GM21717 (cell line): ENCODE measurements at regions not wholly inside any gene's neighbourhood (a gene's known extent, or its start where the extent isn't known, plus 50 kb on each side); places are given as distances from the start of the nearest gene placed in this dataset.

ENCODE experiments used
- ATAC-seq: cut with Tn5 transposase; IDR thresholded peaks from one replicate; pipeline ENCODE4 v1.9.1; 2021; ENCODE audit warnings: mild to moderate bottlenecking, moderate library complexity; ENCODE audit not compliant: unreplicated experiment

GRCh38 chr2:16303761-16304160 lies 361.9 kb downstream of the CYRIA start:
- no peak for ATAC-seq

GRCh38 chr2:16303273-16303577 lies 362.4 kb downstream of the CYRIA start:
- ATAC-seq = no peak

- no peak for ATAC-seq
Measured at GRCh38 chr2:16302431-16303272, 362.3 kb downstream of the MYCN start.

- ATAC-seq = no peak
Measured at GRCh38 chr2:16301961-16302360, 361.6 kb downstream of the MYCN start.

- ATAC-seq = no peak
Measured at GRCh38 chr2:16298866-16299265, 358.5 kb downstream of the MYCN start.

GRCh38 chr2:16296331-16297250 lies 356.2 kb downstream of the MYCN start:
- no peak for ATAC-seq

GRCh38 chr2:16296038-16296290 lies 355.6 kb downstream of the MYCN start:
- ATAC-seq = no peak

- ATAC-seq = no peak
Measured at GRCh38 chr2:16294791-16295190, 354.4 kb downstream of the MYCN start.

- ATAC-seq = no peak
Measured at GRCh38 chr2:16293871-16294270, 353.5 kb downstream of the MYCN start.

GRCh38 chr2:16293398-16293797 lies 353.0 kb downstream of the MYCN start:
- ATAC-seq = no peak

- ATAC-seq = no peak
Measured at GRCh38 chr2:16291731-16292550, 351.6 kb downstream of the MYCN start.

GRCh38 chr2:16291226-16291625 lies 350.9 kb downstream of the MYCN start:
- ATAC-seq = no peak

- no peak for ATAC-seq
Measured at GRCh38 chr2:16290311-16291020, 350.1 kb downstream of the MYCN start.

- ATAC-seq = no peak
Measured at GRCh38 chr2:16288371-16289112, 348.2 kb downstream of the MYCN start.

- ATAC-seq = no peak
Measured at GRCh38 chr2:16287831-16288230, 347.5 kb downstream of the MYCN start.

- no peak for ATAC-seq
Measured at GRCh38 chr2:16287281-16287680, 346.9 kb downstream of the MYCN start.

- ATAC-seq = no peak
Measured at GRCh38 chr2:16285813-16286510, 345.6 kb downstream of the MYCN start.

- no peak for ATAC-seq
Measured at GRCh38 chr2:16284941-16285625, 344.7 kb downstream of the MYCN start.
